Stimulated activated CD4-positive, alpha-beta T cell treated with anti-CD3 and anti-CD28 coated beads, Interleukin-12 subunit alpha, Interleukin-12 subunit beta, amount 100 ng/mL, for 24 hours (primary cell): ENCODE measurements at regions not wholly inside any gene's neighbourhood (a gene's known extent, or its start where the extent isn't known, plus 50 kb on each side); places are given as distances from the start of the nearest gene placed in this dataset.
"Not testable (repeated sequence)": the region's sequence is repeated elsewhere in the genome, so short reads cannot be mapped to it uniquely, and the experiment has no call there.

ENCODE experiments used
- DNase-seq, 2 experiments: peaks; one replicate each; pipeline ENCODE4 v3.0.0-alpha.2; 2020; ENCODE audit warnings: low read depth in 2 of 2

- DNase-seq, result not testable (repeated sequence)
Observed at GRCh38 chr16:5160010-5160409, 62.4 kb upstream of the EEF2KMT start.

- DNase-seq, result not testable (repeated sequence)
Observed at GRCh38 chr16:5159537-5159936, 61.9 kb upstream of the EEF2KMT start.

DNA sequence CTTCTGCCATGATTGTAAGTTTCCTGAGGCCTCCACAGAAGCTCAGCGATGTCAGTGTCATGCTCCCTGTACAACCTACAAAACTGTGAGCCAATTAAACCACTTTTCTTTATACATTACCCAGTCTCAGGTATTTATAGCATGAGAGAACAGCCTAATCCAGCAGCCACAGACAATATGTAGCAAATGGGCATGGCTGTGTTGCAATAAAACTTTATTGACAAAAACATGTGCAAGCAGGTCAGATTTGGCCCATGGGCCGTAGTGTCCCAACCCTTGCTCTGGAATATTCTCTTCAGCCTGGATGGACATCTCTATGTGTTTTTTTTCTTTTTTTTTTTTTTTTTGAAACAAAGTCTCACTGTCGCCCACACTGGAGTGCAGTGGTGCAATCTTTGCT, 60.9 kb upstream of the EEF2KMT start:
- no peak for DNase-seq

DNA sequence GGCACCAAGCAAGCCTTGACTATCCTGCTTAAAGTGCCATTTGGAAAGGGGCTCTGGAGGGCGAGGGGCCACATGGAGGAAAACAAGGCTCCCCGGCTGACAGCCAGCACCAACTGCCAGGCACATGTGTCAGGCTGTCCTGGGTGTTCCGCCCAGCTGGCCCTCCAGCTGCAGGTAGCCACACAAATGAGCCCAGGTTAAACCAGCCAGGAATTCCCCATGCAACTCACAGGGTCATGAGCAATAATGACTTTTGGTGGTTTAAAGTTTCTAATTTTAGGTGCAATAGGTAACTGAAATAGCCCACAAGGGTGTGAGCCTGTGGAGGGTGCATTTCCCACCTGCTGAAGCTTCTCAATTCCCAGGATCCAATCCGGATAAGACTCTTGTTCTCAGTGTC, 58.9 kb upstream of the EEF2KMT start:
- DNase-seq, result not testable (repeated sequence)

DNA sequence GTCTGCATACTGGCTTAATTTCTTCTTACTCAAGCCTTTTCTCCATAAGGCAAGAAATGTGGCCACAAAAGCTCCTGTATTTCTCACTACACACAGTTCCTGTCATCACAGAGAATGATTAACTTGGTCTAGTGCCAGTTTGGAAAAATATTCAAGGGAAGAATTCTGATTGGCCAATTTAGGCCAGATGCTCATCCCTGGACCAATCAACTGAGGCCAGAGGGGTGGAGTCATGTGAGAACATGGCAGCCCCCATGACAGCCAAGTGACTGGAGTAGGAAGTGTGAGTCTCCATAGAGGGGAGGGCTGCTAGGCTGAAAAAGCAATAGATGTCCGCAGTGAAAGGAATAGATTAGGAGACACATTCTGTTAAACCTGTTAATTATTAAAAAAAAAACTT, 56.4 kb upstream of the EEF2KMT start:
- not testable (repeated sequence) for DNase-seq

DNA sequence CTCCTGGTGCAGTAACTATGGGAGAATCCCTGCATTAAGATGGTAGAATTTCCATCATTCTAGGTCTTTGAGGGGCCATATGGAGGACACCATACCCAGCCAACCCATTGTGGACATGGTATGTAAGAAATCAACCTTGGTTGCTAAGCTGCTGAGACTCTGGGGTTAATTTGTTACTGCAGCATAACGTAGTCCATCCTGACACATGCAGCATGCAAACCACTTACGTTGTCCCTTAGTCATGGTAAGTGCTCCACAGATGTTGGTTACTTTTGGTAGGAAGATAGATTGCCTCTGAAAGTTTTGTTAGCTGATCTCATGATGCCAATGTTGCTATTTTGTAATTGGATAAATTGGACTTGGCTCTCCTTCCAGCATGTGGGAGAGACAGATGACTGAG, 53.8 kb upstream of the EEF2KMT start:
- not testable (repeated sequence) for DNase-seq
